MG63 (cell line): ENCODE measurements at regions not wholly inside any gene's neighbourhood (a gene's known extent, or its start where the extent isn't known, plus 50 kb on each side); places are given as distances from the start of the nearest gene placed in this dataset.

Experiments used
- DNase-seq: peaks from one replicate; pipeline ENCODE4 v3.0.0-alpha.2; 2020
- H3K27me3 ChIP-seq: fragments of 250-450 bp; sonication (Bioruptor Pico); 2 replicates; pipeline ENCODE4 v1.5.1; 2020; ENCODE audit warnings: mild to moderate bottlenecking, moderate library complexity
- H3K36me3 ChIP-seq: fragments of 250-450 bp; sonication (Bioruptor Pico); 2 replicates; pipeline ENCODE4 v1.5.1; 2020; ENCODE audit warnings: mild to moderate bottlenecking, moderate library complexity
- H3K4me3 ChIP-seq: fragments of 250-450 bp; sonication (Bioruptor Pico); 2 replicates; pipeline ENCODE4 v1.5.1; 2020; ENCODE audit warnings: mild to moderate bottlenecking, moderate library complexity
- H3K9me3 ChIP-seq: fragments of 250-450 bp; sonication (Bioruptor Pico); 2 replicates; pipeline ENCODE4 v1.5.1; 2020; ENCODE audit warnings: mild to moderate bottlenecking, moderate library complexity

DNA sequence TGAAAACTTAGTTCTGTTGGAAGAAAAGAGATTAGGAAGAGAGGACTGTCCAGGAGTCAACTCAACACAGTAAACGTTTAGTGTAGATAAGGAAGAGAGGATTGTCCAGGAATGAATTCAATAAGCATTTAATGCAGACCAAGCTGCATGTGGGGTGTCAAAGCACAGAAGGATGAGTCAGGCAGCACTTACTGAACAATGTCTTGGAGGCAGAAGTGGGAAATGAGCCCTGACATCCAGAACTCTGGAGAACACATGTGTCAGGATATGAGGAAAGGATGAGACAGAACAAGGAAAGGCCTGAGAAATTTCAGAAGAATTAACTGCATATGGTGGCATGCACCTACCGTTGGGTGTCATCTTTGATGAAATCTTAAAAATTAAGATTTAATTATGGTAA is 429.2 kb upstream of the HTR2A start:
- Histone ChIP-seq H3K36me3 (no peaks in the 10 kb centered on the region), H3K9me3 (no peaks in the 10 kb centered on the region), H3K4me3 (no peak overlapping the region), H3K27me3 (no peaks in the 10 kb centered on the region)
- no peak for DNase-seq

DNA sequence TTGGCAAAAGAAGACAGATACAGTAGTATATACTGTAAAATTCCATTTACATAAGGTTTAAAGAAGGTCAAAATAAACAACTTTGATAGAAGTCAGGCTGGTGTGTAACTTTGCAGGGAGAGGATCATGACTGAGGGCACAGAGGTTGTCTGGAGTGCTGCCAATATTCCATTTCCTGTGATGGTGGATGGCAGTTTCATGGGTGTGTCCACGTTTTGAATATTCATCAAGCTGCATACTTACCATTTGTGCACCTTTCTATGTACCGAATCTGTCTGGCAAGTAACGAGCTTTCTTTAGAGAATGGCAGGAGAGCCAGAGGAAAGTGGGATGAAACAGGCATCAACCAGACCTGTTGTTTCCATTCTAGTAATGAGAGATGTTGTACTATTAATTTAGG is 420.5 kb upstream of the HTR2A start:
- no peak overlapping the region for H3K4me3 ChIP-seq
- DNase-seq, result no peak
- H3K27me3 ChIP-seq, result no peaks in the 10 kb centered on the region; the same call in 1 of the 2 replicates
- H3K9me3 ChIP-seq, result no peaks in the 10 kb centered on the region
- no peaks in the 10 kb centered on the region for H3K36me3 ChIP-seq

DNA sequence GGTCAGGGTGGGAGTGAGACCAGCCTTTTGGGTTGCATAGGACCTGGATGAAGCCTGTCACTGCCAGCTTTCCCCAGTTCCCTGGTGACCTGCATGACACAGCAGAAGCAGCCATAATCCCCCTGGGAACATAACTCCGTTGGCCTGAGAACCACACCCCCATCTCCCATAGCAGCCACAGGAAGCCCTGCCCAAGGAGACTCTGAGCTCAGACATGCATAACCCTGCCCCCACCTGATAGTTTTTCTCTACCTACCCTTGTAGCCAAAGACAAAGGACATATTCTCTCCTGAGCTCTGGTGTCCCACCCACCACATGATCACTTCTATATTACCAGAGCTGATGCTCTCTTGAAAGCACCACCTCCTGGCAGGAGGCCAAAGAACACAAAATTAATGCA is 413.5 kb upstream of the HTR2A start:
- no peaks in the 10 kb centered on the region for H3K27me3 ChIP-seq
- no peaks in the 10 kb centered on the region for H3K36me3 ChIP-seq
- H3K9me3 ChIP-seq, result no peaks in the 10 kb centered on the region; the same call in 1 of the 2 replicates
- DNase-seq, result no peak
- H3K4me3 ChIP-seq, result no peak overlapping the region

DNA sequence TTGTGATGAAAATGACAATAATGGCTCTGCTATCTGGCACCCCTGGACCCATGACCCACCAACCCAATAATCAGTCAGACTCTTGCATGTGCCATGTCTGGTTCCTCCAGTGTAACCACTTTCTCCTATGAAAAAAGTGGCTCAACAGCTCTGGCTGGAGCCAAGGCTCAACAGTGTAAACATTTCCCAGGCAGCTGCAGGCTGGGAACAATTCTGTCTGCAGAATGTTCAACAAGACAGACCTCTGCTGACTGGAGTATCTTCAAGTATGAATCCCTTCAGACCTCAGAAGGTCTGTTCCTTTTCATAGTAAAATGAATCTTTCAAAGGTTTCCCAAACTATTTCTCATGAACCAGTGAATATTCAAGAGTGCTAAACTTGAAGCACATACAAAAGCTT is 410.1 kb upstream of the HTR2A start:
- H3K9me3 ChIP-seq, result no peaks in the 10 kb centered on the region; the same call in 1 of the 2 replicates
- H3K36me3 ChIP-seq, result no peaks in the 10 kb centered on the region
- no peaks in the 10 kb centered on the region for H3K27me3 ChIP-seq
- no peak for DNase-seq
- H3K4me3 ChIP-seq, result no peak overlapping the region

DNA sequence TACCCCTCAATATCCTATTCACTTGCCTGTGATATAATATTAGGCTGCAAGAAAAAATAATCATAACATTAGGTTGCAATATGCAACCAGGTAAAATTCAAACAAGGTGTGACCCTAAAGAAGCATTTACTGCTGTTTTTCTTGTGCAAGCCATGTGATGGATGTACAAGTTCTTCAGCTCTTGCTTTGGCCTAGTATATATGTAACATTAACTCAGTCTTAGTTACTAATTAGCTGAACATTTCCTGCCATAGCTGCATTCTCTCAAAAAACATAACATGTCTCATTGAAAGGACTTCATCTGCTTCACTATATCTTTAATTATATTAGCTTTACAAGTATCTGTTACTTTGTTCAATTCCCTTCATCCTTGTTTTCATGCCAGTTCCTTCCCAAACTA is 406.8 kb upstream of the HTR2A start:
- H3K36me3 ChIP-seq, result no peaks in the 10 kb centered on the region
- no peak overlapping the region for H3K4me3 ChIP-seq
- H3K27me3 ChIP-seq, result no peaks in the 10 kb centered on the region
- H3K9me3 ChIP-seq, result no peaks in the 10 kb centered on the region
- DNase-seq, result no peak

DNA sequence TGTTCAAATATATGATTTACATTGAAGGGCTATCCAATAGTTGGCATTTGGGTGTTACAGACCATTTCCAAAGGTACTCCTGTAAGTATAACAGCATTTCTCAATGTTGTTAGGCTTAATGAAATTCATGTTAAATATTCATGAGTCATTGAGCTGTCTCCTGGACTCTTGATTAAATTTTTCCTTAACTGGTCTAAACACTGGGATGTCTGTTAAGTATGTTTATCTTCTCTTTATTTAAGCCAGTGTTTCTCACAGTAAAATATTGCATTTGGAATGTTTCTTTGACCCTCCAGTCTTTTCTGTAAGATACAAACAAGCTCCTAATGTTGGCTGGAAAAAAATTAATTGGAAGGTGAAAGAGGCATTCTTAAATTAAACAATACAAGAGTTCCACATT is 402.5 kb upstream of the HTR2A start:
- Histone ChIP-seq H3K9me3 (no peaks in the 10 kb centered on the region; the same call in 1 of the 2 replicates), H3K4me3 (no peak overlapping the region), H3K36me3 (no peaks in the 10 kb centered on the region), H3K27me3 (no peaks in the 10 kb centered on the region)
- no peak for DNase-seq

DNA sequence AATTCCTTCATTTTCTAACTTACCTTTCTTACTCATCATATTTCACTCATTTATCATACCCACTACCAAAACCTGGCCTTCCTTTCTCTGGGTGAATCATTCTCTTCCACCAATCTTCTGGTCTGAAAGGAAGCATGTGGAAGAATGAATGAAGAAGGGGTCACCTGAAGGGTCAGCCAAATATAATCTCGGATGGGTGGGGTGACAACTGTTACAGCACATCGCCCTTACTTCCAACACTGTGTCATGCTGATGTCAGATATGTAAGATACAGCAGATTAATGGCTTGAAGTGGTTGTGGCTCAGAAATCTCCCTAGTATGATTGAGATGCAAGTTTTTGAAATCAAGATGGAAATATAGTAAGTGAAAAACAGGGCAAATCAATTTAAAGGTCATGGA is 401.7 kb upstream of the HTR2A start:
- H3K36me3 ChIP-seq, result no peaks in the 10 kb centered on the region
- H3K4me3 ChIP-seq, result no peak overlapping the region
- DNase-seq, result no peak
- no peaks in the 10 kb centered on the region; the same call in 1 of the 2 replicates for H3K9me3 ChIP-seq
- H3K27me3 ChIP-seq, result no peaks in the 10 kb centered on the region

DNA sequence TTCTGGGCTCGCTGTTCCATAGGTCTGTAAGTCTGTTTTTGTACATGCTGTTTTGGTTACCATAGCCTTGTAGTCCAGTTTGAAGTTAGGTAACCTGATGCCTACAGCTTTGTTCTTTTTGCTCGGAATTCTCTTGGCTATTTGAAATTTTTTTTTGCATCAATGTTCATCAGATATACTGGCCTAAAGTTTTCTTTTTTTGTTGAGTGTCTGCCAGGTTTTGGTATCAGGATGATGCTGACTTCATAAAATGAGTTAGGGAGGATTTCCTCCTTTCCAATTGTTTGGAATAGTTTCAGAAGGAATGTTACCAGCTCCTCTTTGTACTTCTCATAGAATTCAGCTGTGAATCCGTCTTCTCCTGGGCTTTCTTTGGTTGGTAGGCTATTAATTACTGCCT is 397.8 kb upstream of the HTR2A start:
- H3K27me3 ChIP-seq, result no peaks in the 10 kb centered on the region
- DNase-seq, result no peak
- no peak overlapping the region for H3K4me3 ChIP-seq
- H3K9me3 ChIP-seq, result no peaks in the 10 kb centered on the region; the same call in 1 of the 2 replicates
- H3K36me3 ChIP-seq, result no peaks in the 10 kb centered on the region

DNA sequence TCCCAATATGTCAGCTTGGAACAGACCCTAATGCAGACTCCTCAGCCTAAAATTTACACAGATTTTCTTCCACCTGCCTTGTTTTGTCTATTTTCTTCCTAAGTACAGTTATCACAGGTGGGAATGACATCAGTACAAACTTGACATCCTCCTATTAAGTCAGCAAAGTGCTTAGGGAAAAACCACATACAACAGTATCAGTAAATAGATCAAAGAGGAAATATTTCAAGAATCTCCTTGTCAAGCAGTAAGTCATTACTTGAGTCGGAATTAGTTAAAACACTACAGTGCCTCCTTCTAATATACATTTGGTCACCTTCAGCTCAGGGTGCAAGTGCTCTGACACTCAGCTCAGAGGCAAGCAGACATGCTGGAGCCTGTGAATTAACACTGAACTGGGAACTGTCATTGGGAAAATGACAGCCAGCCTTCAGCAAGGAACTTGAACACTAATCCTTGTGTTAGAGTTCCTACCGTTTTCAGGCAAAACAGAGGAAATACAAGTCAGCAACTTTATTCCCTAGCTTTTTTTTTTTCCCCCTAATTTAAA is 394.3 kb upstream of the HTR2A start:
- H3K36me3 ChIP-seq, result no peaks in the 10 kb centered on the region
- no peaks in the 10 kb centered on the region for H3K27me3 ChIP-seq
- no peak for DNase-seq
- no peaks in the 10 kb centered on the region for H3K9me3 ChIP-seq
- no peak overlapping the region for H3K4me3 ChIP-seq

DNA sequence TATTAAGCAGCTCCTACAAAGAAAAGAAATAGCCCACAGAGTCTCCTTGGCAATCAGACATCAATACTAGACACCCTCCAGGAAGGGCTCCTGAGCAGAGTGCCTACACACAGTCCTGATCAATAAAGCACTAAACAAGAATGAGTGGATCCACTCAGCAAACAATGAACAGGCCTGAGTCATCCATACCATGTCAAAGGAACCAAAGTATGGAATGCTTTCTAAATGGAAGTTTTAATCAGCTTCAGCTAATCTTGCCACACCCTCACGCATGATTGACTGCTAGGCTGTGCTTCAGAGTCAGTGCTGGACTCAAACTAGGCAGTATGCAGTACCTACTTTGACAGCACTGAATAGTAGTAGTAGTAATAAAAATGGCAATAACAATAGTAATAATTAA is 392.7 kb upstream of the HTR2A start:
- DNase-seq, result no peak
- H3K36me3 ChIP-seq, result no peaks in the 10 kb centered on the region
- no peaks in the 10 kb centered on the region for H3K9me3 ChIP-seq
- no peak overlapping the region for H3K4me3 ChIP-seq
- no peaks in the 10 kb centered on the region for H3K27me3 ChIP-seq

DNA sequence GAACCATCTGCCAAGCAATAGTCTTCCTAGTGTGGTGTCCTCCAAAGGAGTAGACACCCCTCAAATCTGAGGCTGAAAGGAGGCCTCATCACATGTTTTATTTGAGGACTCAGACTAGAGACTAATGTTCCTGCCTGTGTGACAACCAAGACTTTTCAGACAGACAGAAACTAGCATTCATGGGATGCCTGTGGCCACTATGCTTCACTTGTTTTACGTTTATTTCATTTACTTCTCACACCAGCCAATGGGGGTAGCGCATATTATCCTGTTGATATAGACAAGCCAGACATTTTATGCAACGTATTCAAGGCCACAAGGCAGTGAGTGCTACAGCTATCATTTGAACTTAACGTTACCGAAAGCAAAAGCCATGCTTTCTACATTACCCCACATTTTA is 391.7 kb upstream of the HTR2A start:
- DNase-seq, result no peak
- Histone ChIP-seq H3K4me3 (no peak overlapping the region), H3K27me3 (no peaks in the 10 kb centered on the region), H3K9me3 (no peaks in the 10 kb centered on the region), H3K36me3 (no peaks in the 10 kb centered on the region)

DNA sequence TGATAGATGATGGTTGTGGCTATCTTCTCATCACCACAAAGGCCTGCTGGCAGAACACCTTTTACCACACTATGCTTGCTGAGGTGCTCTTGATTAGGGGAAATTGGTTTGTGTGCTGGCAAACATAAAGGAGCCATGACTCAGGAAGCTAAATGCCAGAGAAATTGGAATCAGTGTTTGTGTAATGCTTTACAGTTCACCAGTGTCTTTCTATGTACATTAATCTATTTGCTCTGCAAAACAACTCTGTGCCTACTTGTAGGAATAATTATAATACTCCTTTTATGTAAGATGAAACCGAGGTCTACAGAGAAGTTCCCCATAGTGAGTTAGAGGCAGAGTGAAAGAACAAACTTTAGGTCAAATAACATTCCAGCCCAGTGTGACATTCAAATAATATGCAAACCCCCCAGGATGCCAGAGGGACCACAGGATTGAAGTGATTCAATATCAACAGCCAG is 390.5 kb upstream of the HTR2A start:
- H3K9me3 ChIP-seq, result no peaks in the 10 kb centered on the region
- no peak overlapping the region for H3K4me3 ChIP-seq
- no peak for DNase-seq
- no peaks in the 10 kb centered on the region for H3K27me3 ChIP-seq
- no peaks in the 10 kb centered on the region for H3K36me3 ChIP-seq

DNA sequence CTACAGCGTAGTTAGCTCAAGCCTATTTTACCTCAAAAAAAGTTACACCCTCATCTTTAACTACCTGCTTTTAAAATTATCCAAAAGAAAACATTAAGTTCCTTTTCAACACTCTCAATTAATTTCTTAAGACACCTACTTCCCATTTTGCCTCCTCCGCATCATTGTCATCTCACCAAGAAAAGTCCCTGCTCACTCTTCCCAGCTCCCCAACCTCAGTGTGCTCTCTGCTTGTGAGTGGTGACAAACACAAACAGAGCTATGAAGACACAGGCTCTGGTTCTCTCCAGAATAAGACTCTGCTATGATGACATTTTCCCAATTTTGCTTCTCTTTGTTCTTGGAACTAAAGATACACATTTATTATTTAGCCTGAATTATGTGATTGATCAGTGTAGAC is 385.1 kb upstream of the HTR2A start:
- H3K9me3 ChIP-seq, result no peaks in the 10 kb centered on the region
- no peak for DNase-seq
- no peaks in the 10 kb centered on the region for H3K27me3 ChIP-seq
- no peak overlapping the region for H3K4me3 ChIP-seq
- no peaks in the 10 kb centered on the region for H3K36me3 ChIP-seq

DNA sequence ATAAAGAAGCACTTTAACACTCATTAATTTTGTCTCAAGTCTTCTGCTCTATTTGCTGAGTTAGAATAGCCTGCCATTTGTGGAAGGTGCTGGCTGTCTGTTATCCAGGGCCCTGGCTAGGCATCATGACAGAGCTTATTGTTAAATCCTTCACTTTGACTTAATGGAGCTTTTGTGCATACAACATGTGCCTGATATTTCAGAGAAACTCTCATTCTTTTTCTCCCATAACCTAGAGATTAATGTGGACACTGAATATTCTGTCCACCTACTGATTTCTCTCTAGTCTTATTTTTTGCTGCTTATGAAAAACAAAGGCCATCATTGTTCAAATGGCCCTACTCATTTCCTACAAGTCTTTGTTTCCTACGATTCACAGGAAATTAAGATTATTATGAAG is 383.1 kb upstream of the HTR2A start:
- Histone ChIP-seq H3K4me3 (no peak overlapping the region), H3K9me3 (no peaks in the 10 kb centered on the region), H3K27me3 (no peaks in the 10 kb centered on the region), H3K36me3 (no peaks in the 10 kb centered on the region)
- DNase-seq, result no peak

DNA sequence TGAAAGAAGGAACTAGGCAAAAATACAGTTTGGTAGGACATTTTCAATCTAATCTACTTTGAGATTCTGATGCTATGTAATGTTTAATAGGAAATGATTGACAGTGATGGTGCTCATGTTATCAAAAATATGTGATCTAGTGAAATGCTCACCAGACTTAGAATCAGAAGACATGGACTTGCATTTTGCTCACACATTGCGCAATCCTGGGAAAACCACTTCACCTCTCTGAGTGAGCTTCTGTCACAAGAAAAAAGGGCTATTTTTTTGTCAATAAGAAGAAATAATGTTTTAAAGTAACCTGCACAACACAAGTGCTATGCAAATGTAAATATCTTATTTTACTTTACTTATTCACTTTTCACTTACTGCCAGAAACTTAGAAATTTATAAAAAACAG is 380.9 kb upstream of the HTR2A start:
- no peaks in the 10 kb centered on the region for H3K36me3 ChIP-seq
- no peak for DNase-seq
- no peaks in the 10 kb centered on the region for H3K9me3 ChIP-seq
- H3K27me3 ChIP-seq, result no peaks in the 10 kb centered on the region
- no peak overlapping the region for H3K4me3 ChIP-seq

DNA sequence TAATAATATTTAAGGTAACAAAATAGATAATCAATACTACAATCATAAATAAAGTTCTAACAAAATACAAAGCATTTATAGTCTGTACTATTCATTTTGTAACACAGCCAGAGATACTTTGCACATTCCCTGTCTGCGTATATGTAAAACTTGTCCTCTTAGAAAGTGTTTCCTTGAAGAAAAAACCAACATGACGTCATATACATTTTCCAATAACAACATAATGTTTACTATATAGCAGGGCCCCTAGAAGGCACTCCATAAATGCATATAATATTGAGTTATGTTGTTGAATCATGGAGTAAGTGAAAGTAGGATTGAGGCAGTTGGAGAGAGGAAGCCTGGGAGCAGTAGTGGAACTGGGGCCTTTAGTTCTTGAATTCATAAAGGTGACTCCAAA is 371.4 kb upstream of the HTR2A start:
- Histone ChIP-seq H3K27me3 (no peaks in the 10 kb centered on the region), H3K36me3 (no peaks in the 10 kb centered on the region), H3K9me3 (no peaks in the 10 kb centered on the region), H3K4me3 (no peak overlapping the region)
- no peak for DNase-seq

DNA sequence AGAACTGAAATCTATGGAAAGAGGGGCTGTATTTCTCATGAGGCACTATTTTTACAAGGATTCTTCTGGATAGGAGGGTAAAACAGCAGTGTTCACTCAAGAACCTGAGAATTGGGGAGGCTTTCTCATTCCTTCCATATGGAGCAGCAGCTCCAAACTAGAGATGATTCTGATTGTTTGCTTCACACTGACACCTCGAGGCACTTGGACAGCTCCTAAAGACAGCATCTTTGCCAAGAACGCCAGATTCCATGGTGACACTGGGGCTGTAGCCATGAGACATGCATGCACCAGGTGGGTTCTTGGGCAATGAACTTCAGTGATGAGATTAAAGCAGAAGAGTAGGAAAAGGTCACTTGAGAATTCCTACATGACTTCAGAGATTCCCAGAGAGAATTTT is 361.5 kb upstream of the HTR2A start:
- H3K9me3 ChIP-seq, result no peaks in the 10 kb centered on the region
- DNase-seq, result no peak
- no peak overlapping the region for H3K4me3 ChIP-seq
- H3K36me3 ChIP-seq, result no peaks in the 10 kb centered on the region
- H3K27me3 ChIP-seq, result no peaks in the 10 kb centered on the region

DNA sequence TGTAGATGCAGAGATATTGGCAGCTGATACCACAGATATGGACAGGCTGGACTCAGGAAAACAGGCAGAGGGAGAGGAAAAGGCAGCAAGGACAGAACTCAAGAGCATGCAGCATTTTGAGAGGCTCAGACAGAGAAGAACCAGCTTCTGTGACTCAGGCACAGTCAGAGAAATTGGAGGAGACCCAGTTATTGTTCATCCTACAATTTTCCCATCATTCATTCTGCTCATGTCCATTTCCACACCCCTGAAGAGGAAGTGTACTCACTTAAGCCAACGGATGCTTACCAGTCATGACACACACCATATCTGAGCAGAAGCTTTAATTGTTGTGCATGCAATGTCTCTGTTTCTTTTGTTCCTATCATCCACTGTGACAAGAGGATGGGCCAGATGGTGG is 359.8 kb upstream of the HTR2A start:
- DNase-seq, result peak; percentile 56
- no peaks in the 10 kb centered on the region for H3K36me3 ChIP-seq
- no peaks in the 10 kb centered on the region for H3K9me3 ChIP-seq
- H3K27me3 ChIP-seq, result no peaks in the 10 kb centered on the region
- H3K4me3 ChIP-seq, result no peak overlapping the region

DNA sequence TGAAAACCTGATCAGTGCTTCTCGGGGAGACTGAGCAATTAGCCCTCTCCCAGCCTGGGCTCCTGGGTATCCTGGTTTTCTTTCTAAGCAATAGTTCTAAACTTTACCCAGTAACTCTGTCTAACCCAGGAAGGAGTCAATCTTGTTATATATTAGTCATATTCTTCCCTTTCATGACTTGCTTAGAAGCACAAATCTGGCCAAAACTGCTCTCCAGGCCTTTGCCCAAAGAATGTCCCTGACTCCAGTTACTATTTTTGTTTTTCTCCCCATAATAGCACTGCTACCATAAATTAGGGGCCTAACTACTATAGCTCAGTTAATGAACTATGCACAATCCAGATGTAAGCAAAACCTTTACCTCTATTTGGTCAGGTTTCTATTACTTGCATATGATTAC is 355.8 kb upstream of the HTR2A start:
- no peak for DNase-seq
- H3K4me3 ChIP-seq, result no peak overlapping the region

More for the DNA sequence above, 355.8 kb upstream of the HTR2A start:
- Histone ChIP-seq H3K36me3 (no peaks in the 10 kb centered on the region), H3K27me3 (no peaks in the 10 kb centered on the region), H3K9me3 (no peaks in the 10 kb centered on the region)
